ENCODE measurements at regions not wholly inside any gene's neighbourhood (a gene's known extent, or its start where the extent isn't known, plus 50 kb on each side); places are given as distances from the start of the nearest gene placed in this dataset.

DNA sequence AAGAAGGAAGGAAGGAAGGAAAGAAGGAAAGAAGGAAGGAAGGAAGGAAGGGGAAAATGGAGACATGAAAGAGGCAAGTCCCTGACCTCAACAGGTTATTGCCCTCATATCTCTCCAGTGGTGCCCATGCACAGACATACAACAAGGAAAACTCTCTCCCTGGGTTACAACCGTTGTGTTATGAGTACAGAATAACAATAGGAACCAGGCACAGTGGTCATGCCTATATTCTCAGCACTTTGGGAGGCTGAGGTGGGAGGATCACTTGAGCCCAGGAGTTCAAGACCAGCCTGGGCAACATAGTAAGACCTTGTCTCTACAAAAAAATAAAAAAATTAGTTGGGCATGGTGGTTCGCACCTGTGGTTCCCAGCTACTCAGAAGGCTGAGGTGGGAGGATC lies 139.4 kb upstream of the HMGA2 start:
- no peaks in the 10 kb centered on the region for H3K36me3 Mint-ChIP-seq (ENCODE audit: low read depth)
- no peaks in the 10 kb centered on the region for H3K9me3 Mint-ChIP-seq
- H3K27me3 Mint-ChIP-seq, result no peaks in the 10 kb centered on the region
- H3K4me3 Mint-ChIP-seq, result no peak overlapping the region
- H3K4me1 Mint-ChIP-seq, result no peaks in the 10 kb centered on the region
- H3K27ac Mint-ChIP-seq, result no peak overlapping the region
- intact Hi-C loops (cut with micrococcal nuclease), result loop anchor here (1.0 to 2.0 kb wide), 2 partner anchors 83 to 128 kb away; no protein-coding TSS in a partner anchor
- DNase-seq, result no peak

DNA sequence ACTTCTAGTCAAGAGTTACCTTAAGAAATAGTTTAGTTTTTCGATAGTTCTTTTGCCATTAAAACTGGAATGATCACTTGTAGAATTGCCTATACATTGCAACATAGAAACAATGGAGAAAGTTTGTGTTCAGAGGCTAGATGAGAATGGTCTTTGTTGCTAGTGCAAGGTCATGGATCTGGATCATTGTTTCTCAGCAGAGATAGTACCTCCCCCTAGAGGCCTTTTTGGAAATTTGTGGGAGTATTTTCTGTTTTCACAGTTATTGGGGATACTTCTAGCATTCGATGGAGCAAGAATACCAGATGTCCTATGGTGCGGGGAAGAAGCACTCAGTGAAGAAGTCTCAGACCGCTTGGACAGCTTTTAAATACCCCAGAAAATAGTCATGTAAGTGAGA lies 138.8 kb upstream of the HMGA2 start:
- Mint-ChIP-seq H3K4me1 (no peaks in the 10 kb centered on the region), H3K36me3 (ENCODE audit: low read depth) (no peaks in the 10 kb centered on the region), H3K9me3 (no peaks in the 10 kb centered on the region), H3K4me3 (no peak overlapping the region), H3K27ac (no peak overlapping the region), H3K27me3 (no peaks in the 10 kb centered on the region)
- intact Hi-C loops (cut with micrococcal nuclease), result loop anchor here (1.0 to 2.0 kb wide), 2 partner anchors 83 to 129 kb away; no protein-coding TSS in a partner anchor
- DNase-seq, result no peak

- intact Hi-C loops (cut with micrococcal nuclease), result no loop called here
- no peaks in the 10 kb centered on the region for H3K36me3 Mint-ChIP-seq (ENCODE audit: low read depth)
Observed at GRCh38 chr12:65689508-65689907, 134.8 kb upstream of the HMGA2 start.

GRCh38 chr12:65690477-65690876 lies 133.8 kb upstream of the HMGA2 start:
- H3K9me3 Mint-ChIP-seq, result no peaks in the 10 kb centered on the region
- no peaks in the 10 kb centered on the region for H3K4me1 Mint-ChIP-seq
- H3K36me3 Mint-ChIP-seq (ENCODE audit: low read depth), result no peaks in the 10 kb centered on the region
- peaks cover 5% of the 10 kb centered on the region for H3K27me3 Mint-ChIP-seq
- no peak overlapping the region for H3K27ac Mint-ChIP-seq
- no peak for DNase-seq
- intact Hi-C loops (cut with micrococcal nuclease), result no loop called here
- H3K4me3 Mint-ChIP-seq, result no peak overlapping the region

More at GRCh38 chr12:65689508-65689907, 134.8 kb upstream of the HMGA2 start:
- Mint-ChIP-seq H3K27me3 (peaks cover 5% of the 10 kb centered on the region), H3K27ac (no peak overlapping the region), H3K4me1 (no peaks in the 10 kb centered on the region), H3K9me3 (no peaks in the 10 kb centered on the region), H3K4me3 (no peak overlapping the region)
- no peak for DNase-seq

DNA sequence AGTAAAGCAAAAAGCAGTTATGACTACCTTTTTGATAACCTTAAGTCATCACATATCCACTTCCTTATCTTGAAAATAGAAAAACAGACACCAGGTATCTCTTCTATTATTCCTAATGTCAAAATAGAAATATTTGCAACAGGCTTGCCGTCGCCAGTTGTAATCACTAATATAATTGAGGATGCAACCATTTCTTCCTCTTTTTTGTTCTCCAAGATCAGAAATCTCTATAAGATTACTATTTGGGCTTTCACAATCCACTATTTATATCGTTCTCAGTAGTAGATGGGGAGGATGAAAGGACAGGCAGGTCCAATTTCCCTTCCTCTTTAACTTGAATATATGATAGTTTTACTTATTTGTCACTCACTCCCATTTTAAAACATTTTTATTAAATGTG lies 130.2 kb upstream of the HMGA2 start:
- H3K4me3 Mint-ChIP-seq, result no peak overlapping the region
- H3K4me1 Mint-ChIP-seq, result no peaks in the 10 kb centered on the region
- intact Hi-C loops (cut with micrococcal nuclease), result no loop called here
- no peak overlapping the region for H3K27ac Mint-ChIP-seq
- no peaks in the 10 kb centered on the region for H3K36me3 Mint-ChIP-seq (ENCODE audit: low read depth)
- no peak for DNase-seq
- peaks cover 5% of the 10 kb centered on the region for H3K27me3 Mint-ChIP-seq
- H3K9me3 Mint-ChIP-seq, result no peaks in the 10 kb centered on the region

GRCh38 chr12:65695113-65695865 lies 129.0 kb upstream of the HMGA2 start:
- no peak for DNase-seq
- no peak overlapping the region for H3K27ac Mint-ChIP-seq
- intact Hi-C loops (cut with micrococcal nuclease), result no loop called here
- H3K36me3 Mint-ChIP-seq (ENCODE audit: low read depth), result no peaks in the 10 kb centered on the region
- no peak overlapping the region for H3K4me3 Mint-ChIP-seq
- no peaks in the 10 kb centered on the region for H3K4me1 Mint-ChIP-seq
- H3K9me3 Mint-ChIP-seq, result no peaks in the 10 kb centered on the region
- peaks cover 5% of the 10 kb centered on the region for H3K27me3 Mint-ChIP-seq

GRCh38 chr12:65696227-65696626 lies 128.1 kb upstream of the HMGA2 start:
- DNase-seq, result no peak
- Mint-ChIP-seq H3K4me1 (no peaks in the 10 kb centered on the region), H3K27ac (no peak overlapping the region), H3K36me3 (ENCODE audit: low read depth) (no peaks in the 10 kb centered on the region), H3K9me3 (no peaks in the 10 kb centered on the region), H3K4me3 (no peak overlapping the region), H3K27me3 (peaks cover 5% of the 10 kb centered on the region)
- intact Hi-C loops (cut with micrococcal nuclease), result no loop called here

DNA sequence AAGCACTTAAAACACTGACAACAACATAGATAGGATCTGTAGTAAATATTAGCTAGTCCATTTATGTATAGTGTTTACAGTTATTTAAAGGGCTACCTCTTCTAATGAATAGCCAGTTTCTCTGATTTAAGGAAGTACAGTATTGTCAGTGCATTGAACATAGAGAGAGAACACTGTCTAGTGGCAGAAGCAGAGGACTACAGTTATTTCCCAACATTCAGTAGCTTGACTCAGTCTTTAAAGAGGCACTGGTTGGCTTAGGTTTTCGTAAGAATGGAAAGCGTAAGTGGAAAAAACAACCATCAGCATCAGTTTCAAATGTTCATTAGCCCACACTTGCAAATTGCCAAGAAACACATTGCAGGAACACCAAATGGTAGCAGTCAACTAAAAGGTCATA lies 125.0 kb upstream of the HMGA2 start:
- Mint-ChIP-seq H3K27me3 (peaks cover 3% of the 10 kb centered on the region), H3K9me3 (no peaks in the 10 kb centered on the region), H3K36me3 (ENCODE audit: low read depth) (no peaks in the 10 kb centered on the region), H3K4me3 (no peak overlapping the region), H3K27ac (no peak overlapping the region), H3K4me1 (no peaks in the 10 kb centered on the region)
- intact Hi-C loops (cut with micrococcal nuclease), result no loop called here
- DNase-seq, result no peak

DNA sequence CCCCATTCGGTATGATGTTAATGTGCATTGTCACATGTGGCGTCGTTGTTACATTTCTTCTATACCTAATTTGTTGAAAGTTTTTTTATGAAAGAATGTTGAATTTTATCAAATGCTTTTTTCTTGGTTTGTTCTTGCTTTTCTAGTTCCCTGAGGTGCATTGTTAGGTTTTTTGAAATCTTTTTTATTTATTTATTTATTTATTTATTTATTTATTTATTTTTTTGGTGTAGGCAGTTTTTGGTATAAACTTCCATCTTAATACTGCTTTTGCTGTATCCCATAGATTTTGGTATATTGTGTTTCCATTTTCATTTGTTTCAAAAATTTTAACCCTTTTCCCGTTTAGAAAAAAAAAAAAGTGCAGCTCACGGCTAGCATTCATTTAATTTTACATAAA lies 121.1 kb upstream of the HMGA2 start:
- H3K9me3 Mint-ChIP-seq, result peaks cover 4% of the 10 kb centered on the region

DNA sequence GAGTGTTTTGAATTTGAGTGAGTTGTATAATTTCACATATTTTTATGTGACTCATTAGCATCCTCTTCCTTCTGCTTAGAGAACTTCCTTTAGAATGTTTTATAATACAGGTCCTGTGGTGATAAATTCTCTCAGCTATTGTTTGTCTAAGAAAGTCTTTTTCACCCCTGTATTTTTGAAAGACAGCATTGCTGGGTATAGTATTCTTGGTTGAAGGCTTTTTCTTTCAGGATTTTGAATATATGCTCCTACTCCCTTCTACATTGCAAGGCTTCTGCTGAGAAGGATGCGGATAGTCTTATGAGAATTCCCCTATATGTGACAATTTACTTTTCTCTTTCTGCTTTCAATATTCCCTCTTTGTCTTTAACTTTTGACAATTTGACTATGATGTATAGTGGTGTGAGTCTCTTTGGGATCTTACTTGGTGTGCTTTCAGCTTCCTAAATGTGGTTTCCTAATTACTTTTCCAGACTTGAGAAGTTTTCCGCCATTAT lies 118.9 kb upstream of the HMGA2 start:
- H3K27me3 Mint-ChIP-seq, result peaks cover 3% of the 10 kb centered on the region
- no peak overlapping the region for H3K27ac Mint-ChIP-seq
- intact Hi-C loops (cut with micrococcal nuclease), result no loop called here
- DNase-seq, result no peak
- H3K4me3 Mint-ChIP-seq, result no peak overlapping the region
- H3K36me3 Mint-ChIP-seq (ENCODE audit: low read depth), result no peaks in the 10 kb centered on the region
- H3K4me1 Mint-ChIP-seq, result no peaks in the 10 kb centered on the region
- peaks cover 4% of the 10 kb centered on the region for H3K9me3 Mint-ChIP-seq

More for the DNA sequence above, 121.1 kb upstream of the HMGA2 start:
- intact Hi-C loops (cut with micrococcal nuclease), result no loop called here
- Mint-ChIP-seq H3K36me3 (ENCODE audit: low read depth) (no peaks in the 10 kb centered on the region), H3K4me1 (no peaks in the 10 kb centered on the region), H3K27me3 (peaks cover 3% of the 10 kb centered on the region), H3K27ac (no peak overlapping the region), H3K4me3 (no peak overlapping the region)
- no peak for DNase-seq

DNA sequence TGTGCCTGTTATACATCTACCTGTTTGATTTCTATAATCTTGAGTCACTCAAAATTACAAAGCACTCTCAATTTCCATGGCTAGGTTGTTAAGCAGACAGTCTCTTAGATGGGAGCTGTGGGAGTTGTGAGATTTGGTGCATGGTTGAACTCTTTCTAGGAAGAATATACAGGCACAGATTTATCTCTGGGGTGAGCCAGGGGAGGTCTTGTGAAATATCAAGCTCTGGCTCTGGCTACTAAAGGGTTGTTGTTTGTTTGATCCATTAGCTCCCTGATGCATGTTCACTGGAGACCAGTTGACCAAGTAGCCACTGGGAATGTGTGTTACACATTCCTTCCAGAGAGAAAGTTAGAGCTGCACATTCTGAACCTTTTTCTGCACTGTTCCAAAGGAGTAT lies 117.2 kb upstream of the HMGA2 start:
- no peaks in the 10 kb centered on the region for H3K4me1 Mint-ChIP-seq
- H3K9me3 Mint-ChIP-seq, result peaks cover 4% of the 10 kb centered on the region
- no peaks in the 10 kb centered on the region for H3K27me3 Mint-ChIP-seq
- no peak for DNase-seq
- H3K4me3 Mint-ChIP-seq, result no peak overlapping the region
- intact Hi-C loops (cut with micrococcal nuclease), result no loop called here
- H3K36me3 Mint-ChIP-seq (ENCODE audit: low read depth), result no peaks in the 10 kb centered on the region
- H3K27ac Mint-ChIP-seq, result no peak overlapping the region

GRCh38 chr12:65712260-65713004 lies 111.9 kb upstream of the HMGA2 start:
- DNase-seq, result no peak
- Mint-ChIP-seq H3K27ac (no peak overlapping the region), H3K36me3 (ENCODE audit: low read depth) (no peaks in the 10 kb centered on the region), H3K9me3 (no peaks in the 10 kb centered on the region), H3K4me3 (no peak overlapping the region), H3K27me3 (peaks cover 4% of the 10 kb centered on the region), H3K4me1 (no peaks in the 10 kb centered on the region)
- intact Hi-C loops (cut with micrococcal nuclease), result no loop called here

- Mint-ChIP-seq H3K9me3 (no peaks in the 10 kb centered on the region), H3K27me3 (peaks cover 11% of the 10 kb centered on the region), H3K4me1 (no peaks in the 10 kb centered on the region), H3K36me3 (ENCODE audit: low read depth) (no peaks in the 10 kb centered on the region), H3K4me3 (no peak overlapping the region), H3K27ac (no peak overlapping the region)
- intact Hi-C loops (cut with micrococcal nuclease), result no loop called here
- DNase-seq, result no peak
Observed at GRCh38 chr12:65715961-65716360, 108.3 kb upstream of the HMGA2 start.
